D721Med (cell line): ENCODE measurements at regions not wholly inside any gene's neighbourhood (a gene's known extent, or its start where the extent isn't known, plus 50 kb on each side); places are given as distances from the start of the nearest gene placed in this dataset.
"Not testable (repeated sequence)": the region's sequence is repeated elsewhere in the genome, so short reads cannot be mapped to it uniquely, and the experiment has no call there.

Experiments
- DNase-seq: peaks from one replicate; pipeline ENCODE4 v3.0.0; 2011; ENCODE audit warnings: low spot score; ENCODE audit not compliant: insufficient read length
- FAIRE-seq: peaks from 2 replicates; lab custom pipeline; 2011; peaks lifted over from hg19 to GRCh38; lab: Jason Lieb, UNC
- CTCF ChIP-seq: IDR thresholded peaks from 2 replicates; pipeline ENCODE4 v1.5.1; 2012; ENCODE audit warnings: mild to moderate bottlenecking, control low read depth; ENCODE audit not compliant: insufficient read depth; ENCODE audit errors: missing control alignments

- FAIRE-seq: no peak
- DNase-seq: no peak
- TF ChIP-seq CTCF: no peak
These were observed 403.0 kb downstream of the SRGAP2C start for GRCh38 chr1:121587777-121588176.

GRCh38 chr1:121594096-121594495 is 409.3 kb downstream of the SRGAP2C start:
- TF ChIP-seq CTCF: no peak
- FAIRE-seq: no peak
- DNase-seq: no peak

GRCh38 chr1:121595089-121595488 is 410.3 kb downstream of the SRGAP2C start:
- TF ChIP-seq CTCF: no peak
- FAIRE-seq (no peak), DNase-seq (no peak)

- DNase-seq, FAIRE-seq: not testable (repeated sequence)
These were observed 420.2 kb downstream of the SRGAP2C start for GRCh38 chr1:121604843-121605444.

GRCh38 chr1:121607499-121607898 is 422.7 kb downstream of the SRGAP2C start:
- FAIRE-seq, DNase-seq: not testable (repeated sequence)
